Gastrocnemius medialis (tissue), 4 donors: ENCODE measurements at regions not wholly inside any gene's neighbourhood (a gene's known extent, or its start where the extent isn't known, plus 50 kb on each side); places are given as distances from the start of the nearest gene placed in this dataset.
"Not testable (repeated sequence)": the region's sequence is repeated elsewhere in the genome, so short reads cannot be mapped to it uniquely, and the experiment has no call there.

Experiments
- ATAC-seq, 2 donors: fragments of 150-250 bp; one replicate each; pipeline ENCODE4 v1.9.1; 2016
- DNase-seq, 2 donors: peaks; one replicate each; pipeline ENCODE4 v3.0.0-alpha.2; 2019
- H3K27ac ChIP-seq, 4 donors: fragments of 200-600 bp; sonication (generic); 1 replicate in 1 of 4; 2 replicates in 3 of 4; pipeline ENCODE4 v1.5.1; 2016 to 2018; ENCODE audit warnings: mild to moderate bottlenecking in 2 of 4, moderate library complexity in 1 of 4
- H3K27me3 ChIP-seq, 3 donors: fragments of 200-600 bp; sonication (generic) in 2 of 3; 1 replicate in 1 of 3; 2 replicates in 2 of 3; pipeline versions ENCODE4 v1.5.1 to v1.6.0; 2016 to 2019; ENCODE audit warnings: mild to moderate bottlenecking in 1 of 3, moderate library complexity in 1 of 3
- H3K36me3 ChIP-seq, 2 donors: fragments of 200-600 bp; sonication (generic) in 1 of 2; one replicate each; pipeline ENCODE4 v1.5.1; 2017 to 2018
- H3K4me1 ChIP-seq, 2 donors: fragments of 200-600 bp; sonication (generic) in 1 of 2; one replicate each; pipeline ENCODE4 v1.5.1; 2016 to 2017; ENCODE audit warnings: mild to moderate bottlenecking in 2 of 2
- H3K4me3 ChIP-seq, 4 donors: fragments of 200-600 bp; sonication (generic) in 3 of 4; 1 replicate in 1 of 4; 2 replicates in 3 of 4; pipeline ENCODE4 v1.5.1; 2016 to 2019; ENCODE audit warnings: mild to moderate bottlenecking in 2 of 4
- H3K9me3 ChIP-seq, 3 donors: fragments of 200-600 bp; sonication (generic) in 2 of 3; 1 replicate in 1 of 3; 2 replicates in 2 of 3; pipeline ENCODE4 v1.5.1; 2016 to 2019
- POLR2A ChIP-seq, 2 donors: fragments of 450-650 bp; IDR thresholded peaks; one replicate each; pipeline ENCODE4 v1.6.1; 2017; ENCODE audit warnings: antibody characterized with exemption in 2 of 2, mild to moderate bottlenecking in 2 of 2, moderate library complexity in 2 of 2
- in situ Hi-C, 4 donors: fragments of 200-750 bp; cut with MboI; loops; one replicate each; pipeline versions ENCODE4 v1.15.0 to v1.8.0; 2017; ENCODE audit warnings: low sequenced_read_pairs in 4 of 4
- intact Hi-C: fragments of 100-400 bp; cut with DNase I; formaldehyde crosslinking; loops from one replicate; pipeline ENCODE4 v1.15.1; 2023; ENCODE audit warnings: low total_unique reads
- TF ChIP-seq, protein P1 (sequence below), 5 experiments: fragments of 450-650 bp in 3 of 5; fragments of 200-600 bp in 2 of 5; sonication (generic) in 2 of 5; IDR thresholded peaks in 4 of 5; conservative IDR thresholded peaks in 1 of 5; 1 replicate in 4 of 5; 2 replicates in 1 of 5; pipeline ENCODE4 v1.5.1; 2016 to 2019; ENCODE audit warnings: antibody characterized with exemption in 5 of 5, mild to moderate bottlenecking in 3 of 5, moderate library complexity in 3 of 5

DNA sequence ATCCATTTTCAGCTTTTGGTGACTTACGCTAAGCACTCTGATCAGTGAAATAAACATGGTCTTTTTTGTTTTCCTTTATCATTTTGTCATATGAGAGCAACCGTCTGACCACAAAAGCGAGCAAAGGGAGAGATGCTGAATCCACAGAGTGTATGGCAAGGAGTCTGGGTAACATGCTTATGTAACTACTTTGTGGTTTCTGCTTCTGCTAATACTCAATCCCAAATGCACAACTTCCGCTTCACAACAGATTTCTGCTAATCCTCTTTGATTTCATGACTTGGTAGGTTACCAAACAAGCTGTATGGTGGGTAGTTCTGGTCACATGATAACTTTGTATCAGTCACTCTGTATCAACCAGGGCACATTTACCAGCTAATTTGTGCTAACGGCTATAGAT, 908.4 kb upstream of the CRIM1 start:
- no peaks in the 10 kb centered on the region for H3K4me1 ChIP-seq
- ATAC-seq: no peak
- no peak overlapping the region for H3K4me3 ChIP-seq
- H3K9me3 ChIP-seq: no peaks in the 10 kb centered on the region
- no peak for DNase-seq
- no peak overlapping the region for H3K27ac ChIP-seq
- intact Hi-C loops: no loop called here
- in situ Hi-C loops: no loop called here
- no peaks in the 10 kb centered on the region for H3K27me3 ChIP-seq
- no peak for TF ChIP-seq POLR2A (IDR thresholded peaks at IDR 0.05)
- TF ChIP-seq, protein P1, sequence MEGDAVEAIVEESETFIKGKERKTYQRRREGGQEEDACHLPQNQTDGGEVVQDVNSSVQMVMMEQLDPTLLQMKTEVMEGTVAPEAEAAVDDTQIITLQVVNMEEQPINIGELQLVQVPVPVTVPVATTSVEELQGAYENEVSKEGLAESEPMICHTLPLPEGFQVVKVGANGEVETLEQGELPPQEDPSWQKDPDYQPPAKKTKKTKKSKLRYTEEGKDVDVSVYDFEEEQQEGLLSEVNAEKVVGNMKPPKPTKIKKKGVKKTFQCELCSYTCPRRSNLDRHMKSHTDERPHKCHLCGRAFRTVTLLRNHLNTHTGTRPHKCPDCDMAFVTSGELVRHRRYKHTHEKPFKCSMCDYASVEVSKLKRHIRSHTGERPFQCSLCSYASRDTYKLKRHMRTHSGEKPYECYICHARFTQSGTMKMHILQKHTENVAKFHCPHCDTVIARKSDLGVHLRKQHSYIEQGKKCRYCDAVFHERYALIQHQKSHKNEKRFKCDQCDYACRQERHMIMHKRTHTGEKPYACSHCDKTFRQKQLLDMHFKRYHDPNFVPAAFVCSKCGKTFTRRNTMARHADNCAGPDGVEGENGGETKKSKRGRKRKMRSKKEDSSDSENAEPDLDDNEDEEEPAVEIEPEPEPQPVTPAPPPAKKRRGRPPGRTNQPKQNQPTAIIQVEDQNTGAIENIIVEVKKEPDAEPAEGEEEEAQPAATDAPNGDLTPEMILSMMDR (IDR thresholded peaks at IDR 0.05 in 4 of 5, conservative IDR thresholded peaks at IDR 0.05 in 1 of 5): no peak
- H3K36me3 ChIP-seq: no peaks in the 10 kb centered on the region

DNA sequence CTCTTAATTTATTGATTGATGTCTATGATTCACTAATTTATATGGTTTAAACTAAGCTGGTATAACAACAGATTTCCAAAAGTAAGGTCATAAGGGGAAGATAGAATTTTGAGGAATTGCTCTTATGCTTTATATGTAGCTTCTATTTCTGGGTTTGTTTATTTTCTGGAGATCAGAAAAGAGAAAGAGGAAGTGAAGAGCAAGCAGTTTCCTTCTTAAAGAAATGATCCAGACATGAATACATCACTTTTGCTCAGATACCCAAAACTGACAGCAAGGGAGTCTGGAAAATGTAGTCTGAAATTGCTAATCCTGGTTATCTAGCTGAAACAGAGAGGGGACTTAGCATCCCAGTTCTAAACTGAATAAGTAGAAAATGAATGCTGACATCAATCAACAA, 912.5 kb upstream of the CRIM1 start:
- TF ChIP-seq, protein P1 (IDR thresholded peaks at IDR 0.05 in 4 of 5, conservative IDR thresholded peaks at IDR 0.05 in 1 of 5): no peak
- no peak for TF ChIP-seq POLR2A (IDR thresholded peaks at IDR 0.05)
- no peaks in the 10 kb centered on the region for H3K4me1 ChIP-seq
- intact Hi-C loops: no loop called here
- ATAC-seq: no peak
- no peak for DNase-seq
- no peaks in the 10 kb centered on the region for H3K36me3 ChIP-seq
- H3K27me3 ChIP-seq: no peaks in the 10 kb centered on the region
- no peaks in the 10 kb centered on the region for H3K9me3 ChIP-seq
- H3K4me3 ChIP-seq: no peak overlapping the region
- in situ Hi-C loops: no loop called here
- no peak overlapping the region for H3K27ac ChIP-seq

DNA sequence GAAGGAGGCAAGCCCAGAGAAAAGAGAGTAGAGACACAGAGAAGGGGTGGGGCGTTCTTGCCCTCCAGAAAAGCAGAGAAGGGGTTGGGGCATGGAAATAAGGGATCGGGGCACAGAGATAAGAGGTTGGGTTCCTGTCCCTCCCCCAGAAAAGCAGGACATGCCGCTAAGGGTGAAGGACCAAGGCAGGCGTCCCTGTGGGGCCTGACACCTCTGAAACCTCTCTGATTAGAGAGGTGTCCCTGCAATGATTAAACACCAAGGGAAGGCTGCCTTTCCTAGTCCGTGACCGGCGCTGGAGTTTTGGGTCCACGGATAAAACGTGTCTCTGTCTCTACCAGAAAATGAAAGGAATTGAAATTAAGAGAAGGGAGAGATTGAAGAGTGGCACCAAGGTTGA, 914.0 kb upstream of the CRIM1 start:
- H3K36me3 ChIP-seq, ATAC-seq, intact Hi-C loops, H3K27ac ChIP-seq, DNase-seq, H3K4me1 ChIP-seq, H3K27me3 ChIP-seq, H3K4me3 ChIP-seq, in situ Hi-C loops, H3K9me3 ChIP-seq: not testable (repeated sequence)

DNA sequence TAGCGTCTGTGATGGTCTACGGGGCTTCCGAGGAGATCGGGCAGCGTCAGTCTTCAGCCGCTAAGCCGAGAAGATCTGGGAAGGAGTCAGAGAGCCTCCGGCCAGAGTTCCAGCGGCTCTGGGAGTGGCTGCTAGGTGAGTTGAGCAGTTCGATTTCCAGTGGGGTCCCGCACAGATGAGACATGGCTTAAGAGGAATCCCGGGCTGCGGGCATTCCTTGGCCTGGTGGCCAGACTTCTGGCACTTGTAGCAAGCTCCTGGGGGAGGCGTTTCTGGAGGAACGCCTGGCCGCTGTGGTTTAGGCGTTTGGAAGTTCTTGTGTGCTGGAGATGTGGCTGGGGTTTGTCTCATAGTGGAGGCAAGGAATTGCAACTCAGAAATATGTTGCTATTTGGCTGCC, 915.3 kb upstream of the CRIM1 start:
- intact Hi-C loops, H3K36me3 ChIP-seq, DNase-seq, ATAC-seq, H3K27me3 ChIP-seq, in situ Hi-C loops, H3K4me3 ChIP-seq, H3K4me1 ChIP-seq, H3K9me3 ChIP-seq, H3K27ac ChIP-seq: not testable (repeated sequence)

DNA sequence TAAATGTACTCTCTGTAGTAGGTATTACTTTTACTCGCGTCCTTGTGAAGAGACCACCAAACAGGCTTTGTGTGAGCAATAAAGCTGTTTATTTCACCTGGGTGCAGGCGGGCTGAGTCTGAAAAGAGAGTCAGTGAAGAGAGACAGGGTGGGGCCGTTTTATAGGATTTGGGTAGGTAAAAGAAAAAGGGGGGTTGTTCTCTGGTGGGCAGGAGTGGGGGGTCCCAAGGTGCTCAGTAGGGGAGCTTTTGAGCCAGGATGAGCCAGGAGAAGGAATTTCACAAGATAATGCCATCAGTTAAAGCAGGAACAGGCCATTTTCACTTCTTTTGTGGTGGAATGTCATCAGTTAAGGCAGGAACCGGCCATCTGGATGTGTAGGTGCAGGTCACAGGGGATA, 918.7 kb upstream of the CRIM1 start:
- H3K27me3 ChIP-seq, DNase-seq, in situ Hi-C loops, H3K9me3 ChIP-seq, intact Hi-C loops, H3K36me3 ChIP-seq, ATAC-seq, H3K4me3 ChIP-seq, H3K4me1 ChIP-seq, H3K27ac ChIP-seq: not testable (repeated sequence)

DNA sequence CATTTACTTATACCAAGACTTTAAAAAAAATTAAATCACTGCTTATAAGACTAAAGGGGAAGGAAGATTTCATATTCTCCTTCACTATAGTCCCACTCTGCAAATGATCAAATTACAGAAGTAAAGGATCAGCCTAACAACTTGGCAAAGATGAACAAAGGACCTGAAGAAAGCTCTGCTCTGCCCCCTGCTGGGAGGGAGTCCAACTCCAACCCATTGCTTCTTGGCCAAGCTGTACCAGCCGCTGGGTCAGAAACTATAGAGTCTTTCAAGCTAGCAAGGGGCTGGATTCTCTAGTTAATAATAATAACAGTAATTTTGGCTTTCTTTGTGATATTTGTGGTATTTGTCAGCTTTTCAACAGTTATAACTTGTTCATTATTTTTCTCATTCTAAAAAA, 927.0 kb upstream of the CRIM1 start:
- Histone ChIP-seq H3K9me3 (no peaks in the 10 kb centered on the region), H3K36me3 (no peaks in the 10 kb centered on the region), H3K27ac (no peak overlapping the region), H3K4me3 (no peak overlapping the region), H3K4me1 (no peaks in the 10 kb centered on the region), H3K27me3 (no peaks in the 10 kb centered on the region)
- TF ChIP-seq, protein P1 (IDR thresholded peaks at IDR 0.05 in 4 of 5, conservative IDR thresholded peaks at IDR 0.05 in 1 of 5): no peak
- no peak for TF ChIP-seq POLR2A (IDR thresholded peaks at IDR 0.05)
- DNase-seq (no peak), ATAC-seq (no peak)
- intact Hi-C loops (no loop called here), in situ Hi-C loops (no loop called here)
